ENCODE measurements at regions not wholly inside any gene's neighbourhood (a gene's known extent, or its start where the extent isn't known, plus 50 kb on each side); places are given as distances from the start of the nearest gene placed in this dataset.

GRCh38 chr5:118279540-118280294, 708.6 kb downstream of the DTWD2 start:
- TF ChIP-seq CTCF (IDR thresholded peaks at IDR 0.05) (no peak), POLR2A (IDR thresholded peaks at IDR 0.05) (no peak)
